Fibroblast of lung (primary cell): ENCODE measurements at regions not wholly inside any gene's neighbourhood (a gene's known extent, or its start where the extent isn't known, plus 50 kb on each side); places are given as distances from the start of the nearest gene placed in this dataset.

Experiments used
- DNase-seq, 2 donors: peaks; one replicate each; pipeline versions ENCODE4 v3.0.0 to v3.0.0-alpha.2; 2010; ENCODE audit warnings: low read depth in 2 of 2
- H2AFZ ChIP-seq: 2 replicates; pipeline ENCODE4 v1.5.1; 2012; ENCODE audit warnings: low read length, control low read depth, inconsistent platforms
- H3K27ac ChIP-seq: 2 replicates; pipeline ENCODE4 v1.5.1; 2011; ENCODE audit warnings: low read length, control low read depth; ENCODE audit not compliant: insufficient read depth
- H3K27me3 ChIP-seq: 2 replicates; pipeline ENCODE4 v1.5.1; 2011; ENCODE audit warnings: mild to moderate bottlenecking, low read length; ENCODE audit not compliant: control insufficient read depth, insufficient read depth
- H3K36me3 ChIP-seq: 2 replicates; pipeline ENCODE4 v1.5.1; 2011; ENCODE audit warnings: low read length; ENCODE audit not compliant: control insufficient read depth, insufficient read depth
- H3K4me1 ChIP-seq: 2 replicates; pipeline ENCODE4 v1.5.1; 2011; ENCODE audit warnings: low read length; ENCODE audit not compliant: control insufficient read depth, insufficient read depth; ENCODE audit errors: extremely low read depth
- H3K4me2 ChIP-seq: 2 replicates; pipeline ENCODE4 v1.5.1; 2011; ENCODE audit warnings: low read length, control low read depth; ENCODE audit not compliant: insufficient read depth; ENCODE audit errors: extremely low read depth
- H3K4me3 ChIP-seq, 4 experiments: fragments of 200-600 bp in 1 of 4; sonication (generic) in 1 of 4; replicated peaks in 1 of 4; 2 replicates each; pipeline ENCODE4 v1.5.1; 2011 to 2016; ENCODE audit warnings: low read length in 4 of 4, low read depth in 3 of 4, mild to moderate bottlenecking in 3 of 4, control low read depth in 2 of 4, inconsistent platforms in 1 of 4, mixed read lengths in 1 of 4; ENCODE audit not compliant: insufficient read depth in 1 of 4; ENCODE audit errors: control extremely low read depth in 1 of 4
- H3K79me2 ChIP-seq: 2 replicates; pipeline ENCODE4 v1.5.1; 2012; ENCODE audit warnings: mild to moderate bottlenecking, low read length, inconsistent platforms; ENCODE audit not compliant: control insufficient read depth, insufficient read depth
- H3K9ac ChIP-seq: 2 replicates; pipeline ENCODE4 v1.5.1; 2011; ENCODE audit warnings: mild to moderate bottlenecking, low read length, control low read depth; ENCODE audit not compliant: insufficient read depth
- H3K9me3 ChIP-seq: 2 replicates; pipeline ENCODE4 v1.5.1; 2012; ENCODE audit warnings: low read depth, low read length; ENCODE audit not compliant: control insufficient read depth, insufficient read depth
- H4K20me1 ChIP-seq: 2 replicates; pipeline ENCODE4 v1.5.1; 2011; ENCODE audit warnings: low read length; ENCODE audit not compliant: control insufficient read depth, insufficient read depth; ENCODE audit errors: extremely low read depth
- EZH2 ChIP-seq: IDR thresholded peaks from 2 replicates; pipeline ENCODE4 v1.5.1; 2012; ENCODE audit warnings: low read length, control low read depth, mild to moderate bottlenecking; ENCODE audit errors: missing control alignments
- TF ChIP-seq, protein P1 (sequence below), 2 donors: IDR thresholded peaks in 1 of 2; conservative IDR thresholded peaks in 1 of 2; 1 replicate in 1 of 2; 2 replicates in 1 of 2; pipeline ENCODE4 v1.5.1; 2011 to 2012; ENCODE audit warnings: low read length in 2 of 2, control low read depth in 1 of 2, inconsistent platforms in 1 of 2, low read depth in 1 of 2, mild to moderate bottlenecking in 1 of 2

DNA sequence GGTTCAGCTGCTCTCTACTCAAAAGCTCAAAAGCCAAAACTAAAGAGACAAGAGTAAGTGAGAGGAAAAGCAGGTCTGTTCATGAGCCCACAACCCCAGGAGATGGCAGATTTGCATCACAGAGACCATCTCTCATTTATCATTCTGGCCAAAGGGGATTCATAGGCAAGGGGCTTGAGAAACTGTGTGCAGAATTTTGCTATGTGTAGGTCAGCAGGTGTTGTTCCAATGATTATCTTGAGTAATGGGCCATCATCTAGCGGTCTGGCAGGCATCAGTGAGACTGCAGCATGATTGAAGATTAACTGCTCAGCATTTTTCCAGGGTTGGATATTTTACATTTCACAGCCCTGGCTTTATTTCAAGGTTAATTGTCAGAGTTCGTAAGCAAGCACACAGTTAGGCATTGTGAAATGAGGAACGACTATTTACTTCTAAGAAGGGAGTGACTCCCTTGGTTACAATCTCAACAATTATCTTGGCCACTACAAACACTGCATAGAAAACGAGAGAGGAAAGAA lies 1204.6 kb upstream of the TMPRSS15 start:
- Histone ChIP-seq H3K36me3 (no peaks in the 10 kb centered on the region), H3K27ac (no peak overlapping the region), H3K4me2 (no peak overlapping the region), H3K4me3 (no peak overlapping the region), H3K9ac (no peak overlapping the region), H4K20me1 (no peaks in the 10 kb centered on the region), H2AFZ (no peak overlapping the region), H3K4me1 (no peaks in the 10 kb centered on the region), H3K9me3 (no peaks in the 10 kb centered on the region), H3K79me2 (no peaks in the 10 kb centered on the region), H3K27me3 (no peaks in the 10 kb centered on the region)
- no peak for TF ChIP-seq EZH2
- TF ChIP-seq, protein P1, sequence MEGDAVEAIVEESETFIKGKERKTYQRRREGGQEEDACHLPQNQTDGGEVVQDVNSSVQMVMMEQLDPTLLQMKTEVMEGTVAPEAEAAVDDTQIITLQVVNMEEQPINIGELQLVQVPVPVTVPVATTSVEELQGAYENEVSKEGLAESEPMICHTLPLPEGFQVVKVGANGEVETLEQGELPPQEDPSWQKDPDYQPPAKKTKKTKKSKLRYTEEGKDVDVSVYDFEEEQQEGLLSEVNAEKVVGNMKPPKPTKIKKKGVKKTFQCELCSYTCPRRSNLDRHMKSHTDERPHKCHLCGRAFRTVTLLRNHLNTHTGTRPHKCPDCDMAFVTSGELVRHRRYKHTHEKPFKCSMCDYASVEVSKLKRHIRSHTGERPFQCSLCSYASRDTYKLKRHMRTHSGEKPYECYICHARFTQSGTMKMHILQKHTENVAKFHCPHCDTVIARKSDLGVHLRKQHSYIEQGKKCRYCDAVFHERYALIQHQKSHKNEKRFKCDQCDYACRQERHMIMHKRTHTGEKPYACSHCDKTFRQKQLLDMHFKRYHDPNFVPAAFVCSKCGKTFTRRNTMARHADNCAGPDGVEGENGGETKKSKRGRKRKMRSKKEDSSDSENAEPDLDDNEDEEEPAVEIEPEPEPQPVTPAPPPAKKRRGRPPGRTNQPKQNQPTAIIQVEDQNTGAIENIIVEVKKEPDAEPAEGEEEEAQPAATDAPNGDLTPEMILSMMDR (conservative IDR thresholded peaks at IDR 0.05 in 1 of 2, IDR thresholded peaks at IDR 0.05 in 1 of 2; ENCODE audit: low read depth in 1 of 2, low read length in 2 of 2): no peak
- DNase-seq: no peak

DNA sequence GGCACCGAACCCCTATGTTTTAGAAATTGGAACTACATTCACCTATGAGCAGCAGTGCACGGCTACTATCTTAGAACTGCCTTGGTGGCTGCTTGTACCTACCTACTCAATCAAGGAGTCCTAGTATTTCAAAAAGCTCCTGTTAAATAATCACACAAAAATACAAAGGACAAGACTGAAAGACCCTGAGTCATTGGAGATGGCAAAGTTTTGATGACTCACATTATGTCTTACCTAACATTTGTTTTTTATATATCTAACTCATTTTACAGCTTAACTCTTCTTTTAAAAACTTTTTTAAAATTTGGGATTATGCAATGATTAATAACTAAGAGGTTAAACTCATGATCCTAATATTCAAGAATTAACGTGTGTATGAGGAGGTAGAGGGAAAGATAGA lies 1206.0 kb upstream of the TMPRSS15 start:
- no peaks in the 10 kb centered on the region for H3K79me2 ChIP-seq
- DNase-seq: no peak
- no peaks in the 10 kb centered on the region for H3K36me3 ChIP-seq
- no peak for TF ChIP-seq EZH2
- TF ChIP-seq, protein P1 (conservative IDR thresholded peaks at IDR 0.05 in 1 of 2, IDR thresholded peaks at IDR 0.05 in 1 of 2; ENCODE audit: low read depth in 1 of 2, low read length in 2 of 2): no peak
- no peaks in the 10 kb centered on the region for H3K27me3 ChIP-seq
- H2AFZ ChIP-seq: no peak overlapping the region
- no peaks in the 10 kb centered on the region for H4K20me1 ChIP-seq
- H3K4me3 ChIP-seq: no peak overlapping the region
- H3K4me1 ChIP-seq: no peaks in the 10 kb centered on the region
- no peaks in the 10 kb centered on the region for H3K9me3 ChIP-seq
- no peak overlapping the region for H3K4me2 ChIP-seq
- no peak overlapping the region for H3K9ac ChIP-seq
- H3K27ac ChIP-seq: no peak overlapping the region

DNA sequence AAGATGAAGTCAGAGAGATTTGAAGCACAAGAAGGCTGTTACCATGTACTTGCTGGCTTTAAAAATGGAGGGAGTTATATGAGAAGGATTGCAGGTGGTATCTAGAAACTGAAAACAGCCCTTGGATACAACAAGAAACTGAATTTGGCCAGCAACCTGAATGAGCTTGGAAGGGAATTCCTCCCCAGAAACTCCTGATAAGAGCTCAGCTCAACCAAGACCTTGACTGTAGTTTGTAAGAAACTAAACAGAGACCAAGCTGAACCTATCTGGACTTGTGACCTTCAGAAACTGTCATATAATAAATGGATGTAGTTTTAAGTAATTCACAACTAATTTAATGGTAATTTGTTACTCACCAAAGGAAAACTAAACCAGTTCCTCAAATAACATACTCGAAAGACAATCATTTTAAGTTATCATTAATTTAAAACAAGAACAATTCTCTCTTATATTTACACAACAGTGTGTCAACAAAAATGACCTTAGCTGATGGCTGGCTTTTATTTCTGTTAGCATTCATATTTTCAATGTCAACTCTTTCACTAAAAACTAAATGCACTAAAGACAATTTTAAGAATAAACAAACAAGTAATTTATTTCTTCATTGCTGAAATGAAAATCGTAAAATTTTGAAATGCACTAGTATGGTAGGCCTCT lies 1218.4 kb upstream of the TMPRSS15 start:
- Histone ChIP-seq H3K4me3 (no peak overlapping the region), H3K27ac (no peak overlapping the region), H3K79me2 (no peaks in the 10 kb centered on the region), H3K4me2 (no peak overlapping the region), H3K36me3 (no peaks in the 10 kb centered on the region), H3K4me1 (no peaks in the 10 kb centered on the region), H4K20me1 (no peaks in the 10 kb centered on the region), H3K9ac (no peak overlapping the region), H2AFZ (no peak overlapping the region), H3K9me3 (no peaks in the 10 kb centered on the region), H3K27me3 (no peaks in the 10 kb centered on the region)
- no peak for DNase-seq
- TF ChIP-seq, protein P1 (conservative IDR thresholded peaks at IDR 0.05 in 1 of 2, IDR thresholded peaks at IDR 0.05 in 1 of 2; ENCODE audit: low read depth in 1 of 2, low read length in 2 of 2): no peak
- TF ChIP-seq EZH2: no peak
